ENCODE measurements at regions not wholly inside any gene's neighbourhood (a gene's known extent, or its start where the extent isn't known, plus 50 kb on each side); places are given as distances from the start of the nearest gene placed in this dataset.
A peak's percentile ranks its signal among the peaks of the same experiment; 100 is the strongest.

DNA sequence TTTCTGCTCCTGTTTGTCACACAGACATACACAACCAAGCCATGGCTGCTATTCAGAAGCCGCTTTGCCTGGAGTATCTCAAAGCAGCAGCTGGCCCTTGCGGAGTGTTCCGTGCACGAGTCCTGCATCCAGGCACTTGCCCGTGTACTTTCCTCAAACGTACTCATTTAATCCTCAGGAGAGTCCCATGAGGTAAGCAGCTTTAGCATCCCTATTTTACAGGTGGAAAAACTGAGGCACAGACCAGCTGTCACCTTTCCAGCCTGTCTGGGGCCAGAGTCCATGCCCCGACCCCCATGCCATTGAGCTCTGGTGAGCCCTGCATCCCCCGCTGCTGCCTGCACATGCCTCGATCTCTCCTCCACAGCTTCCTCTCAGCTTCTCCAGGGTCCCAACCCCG is 130.0 kb downstream of the ERMARD start:
- DNase-seq, result no peak

- no peak for DNase-seq
Measured at GRCh38 chr6:169880516-169880915, 129.1 kb downstream of the ERMARD start.

GRCh38 chr6:169869301-169869700 is 117.9 kb downstream of the ERMARD start:
- no peak for DNase-seq

DNA sequence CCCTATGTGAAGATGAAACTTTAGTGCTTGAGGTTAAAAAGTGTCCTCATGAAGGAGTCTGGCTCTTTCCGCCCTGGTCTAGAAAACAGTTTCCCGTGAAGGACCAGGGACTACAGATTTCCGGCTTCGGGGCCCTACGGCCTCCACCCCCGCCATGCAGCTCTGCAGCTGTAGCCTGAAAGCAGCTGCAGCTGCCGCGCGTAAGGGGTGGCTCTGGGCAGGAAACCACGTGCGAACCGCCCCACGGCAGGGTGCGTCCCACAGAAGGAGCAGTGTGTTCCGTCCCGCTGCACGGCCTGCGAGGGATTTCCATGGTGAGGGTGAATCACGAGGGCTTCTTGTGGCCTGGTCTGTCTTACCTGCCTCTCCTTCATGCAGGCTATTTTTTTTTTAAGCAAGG is 117.0 kb downstream of the ERMARD start:
- peak in 1 of 56 donors; percentile 17 for DNase-seq

DNA sequence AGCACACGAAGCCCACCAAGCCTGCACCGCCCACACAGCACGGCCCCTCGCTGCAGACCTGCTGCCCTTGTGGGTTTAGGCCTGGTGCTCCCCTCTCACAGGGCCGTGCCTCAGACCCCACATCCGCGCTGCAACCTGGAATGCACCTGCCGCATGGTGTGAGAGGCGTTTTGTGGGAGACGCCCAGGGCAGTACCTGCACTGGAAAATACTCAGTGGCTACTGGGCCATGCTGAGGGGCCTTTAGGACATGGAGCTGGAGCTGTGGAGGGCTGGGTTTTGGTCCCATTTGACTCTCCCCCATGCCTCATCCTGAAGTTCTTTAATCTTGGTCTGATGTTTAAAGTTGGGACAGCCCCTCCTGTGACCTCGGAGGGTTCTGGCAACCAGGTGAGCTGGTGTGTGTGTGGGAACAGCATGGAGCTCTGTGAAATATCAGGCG is 116.3 kb downstream of the ERMARD start:
- no peak for DNase-seq

GRCh38 chr6:169866668-169867521 is 115.5 kb downstream of the ERMARD start:
- no peak for DNase-seq

DNA sequence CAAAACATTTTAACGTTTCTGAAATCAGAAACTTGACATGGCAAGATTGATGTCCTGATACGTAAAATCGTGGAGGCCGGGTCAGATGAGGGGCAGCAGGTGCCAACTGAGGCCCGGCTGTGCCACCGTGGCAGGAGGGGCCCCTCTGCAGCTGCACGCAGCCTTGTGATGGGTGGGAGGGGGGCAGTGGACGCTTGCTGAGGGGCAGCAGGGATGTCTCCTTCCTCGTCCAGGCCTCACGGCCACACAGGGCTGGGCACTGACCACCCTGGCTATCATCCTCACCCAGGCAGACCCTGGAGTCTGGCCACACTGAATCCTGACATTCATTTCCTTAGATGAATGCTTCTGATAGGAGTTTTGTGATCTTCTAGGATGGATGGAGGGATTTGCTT is 114.7 kb downstream of the ERMARD start:
- no peak for DNase-seq

- no peak for DNase-seq
Measured at GRCh38 chr6:169865346-169866139, 114.1 kb downstream of the ERMARD start.

DNA sequence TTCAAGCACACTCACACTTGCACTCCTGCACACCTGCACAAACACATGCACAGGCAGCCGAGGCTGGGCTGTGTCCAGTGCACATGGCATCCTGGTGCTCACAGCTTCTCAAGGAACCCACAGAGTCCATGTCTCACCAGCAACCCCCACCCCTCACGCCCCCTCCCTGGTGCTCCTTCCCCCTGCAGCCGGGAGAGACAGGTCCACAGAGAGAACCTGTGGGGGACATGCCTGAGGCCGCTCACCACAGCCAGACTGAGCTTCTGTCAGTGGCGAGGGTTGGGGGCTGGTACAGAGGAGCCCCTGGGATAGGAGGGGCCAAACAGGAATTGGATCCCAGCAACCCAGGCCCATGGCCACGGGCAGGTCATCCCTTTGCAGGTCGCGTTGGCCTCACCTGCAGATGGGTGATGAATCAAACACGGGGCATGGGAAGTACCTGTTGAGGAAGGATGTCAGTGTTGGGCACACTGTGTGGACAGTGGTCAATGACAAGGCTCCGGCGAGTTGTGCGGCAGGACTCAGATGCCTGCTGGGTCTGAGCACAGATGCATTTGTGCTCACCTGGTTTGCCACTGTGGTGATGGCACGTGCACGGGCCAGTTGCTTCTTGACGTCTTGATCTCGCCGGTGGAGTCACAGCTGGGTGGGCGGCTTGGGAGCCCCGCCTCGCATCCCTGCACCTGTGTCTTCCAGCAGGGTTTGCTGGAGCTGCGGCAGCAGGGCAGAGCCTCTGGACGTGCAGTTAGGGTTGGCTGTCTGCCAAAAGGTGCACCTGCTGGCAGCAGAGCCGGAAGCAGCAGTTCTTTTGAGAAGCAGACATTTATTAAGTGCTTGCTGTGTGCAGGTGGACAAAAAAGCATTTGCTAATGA is 113.0 kb downstream of the ERMARD start:
- DNase-seq, result no peak

DNA sequence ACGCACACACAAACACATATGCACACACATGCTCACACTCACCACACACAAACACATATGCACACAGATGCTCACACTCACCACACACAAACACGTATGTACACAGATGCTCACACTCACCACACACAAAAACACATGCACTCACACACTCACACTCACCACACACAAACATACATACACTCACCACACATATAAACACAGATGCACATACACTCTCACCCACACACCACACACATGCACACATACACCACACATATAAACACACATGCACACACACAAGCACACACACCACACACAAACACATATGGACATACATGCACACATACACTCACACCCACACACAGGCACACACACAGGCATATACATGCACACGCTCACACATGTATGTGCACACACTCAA is 112.3 kb downstream of the ERMARD start:
- no peak for DNase-seq

DNA sequence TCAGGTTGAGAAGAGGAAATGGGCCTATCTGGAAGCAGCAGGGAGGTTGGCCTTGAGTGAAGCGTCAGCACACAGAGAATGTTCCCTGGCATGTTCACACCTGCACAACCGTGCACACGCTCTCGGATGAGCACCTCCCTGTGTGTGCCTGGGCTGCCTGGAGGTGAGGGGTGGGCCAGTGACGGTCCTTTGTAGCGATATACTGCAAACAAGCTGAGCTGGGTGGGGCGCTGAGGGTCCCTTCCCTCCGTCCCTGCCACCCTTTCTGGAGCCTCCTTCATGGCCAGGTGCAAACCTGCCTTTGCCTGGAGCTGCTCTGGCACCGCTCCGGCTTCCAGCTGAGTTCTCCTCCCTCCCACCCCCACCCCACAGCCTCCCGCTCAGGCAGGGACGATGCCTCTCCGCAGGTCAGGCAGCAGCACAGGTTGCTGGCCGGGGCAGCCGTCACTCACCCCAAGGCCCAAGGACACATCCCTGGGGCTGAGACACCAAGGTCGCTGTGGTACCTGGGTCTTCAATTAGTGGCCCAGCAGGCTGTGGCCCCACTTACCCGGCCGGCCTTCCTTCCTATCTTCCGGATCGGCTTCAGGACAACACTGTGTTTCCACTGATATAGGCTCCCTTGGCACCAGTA is 111.6 kb downstream of the ERMARD start:
- no peak for DNase-seq

GRCh38 chr6:169862043-169862891 is 110.8 kb downstream of the ERMARD start:
- DNase-seq, result no peak

- DNase-seq, result no peak
Measured at GRCh38 chr6:169861431-169862042, 110.1 kb downstream of the ERMARD start.

GRCh38 chr6:169859978-169860703 is 108.7 kb downstream of the ERMARD start:
- no peak for DNase-seq

- DNase-seq, result no peak
Measured at GRCh38 chr6:169859401-169859977, 108.1 kb downstream of the ERMARD start.

- DNase-seq, result no peak
Measured at GRCh38 chr6:169858935-169859351, 107.5 kb downstream of the ERMARD start.

DNA sequence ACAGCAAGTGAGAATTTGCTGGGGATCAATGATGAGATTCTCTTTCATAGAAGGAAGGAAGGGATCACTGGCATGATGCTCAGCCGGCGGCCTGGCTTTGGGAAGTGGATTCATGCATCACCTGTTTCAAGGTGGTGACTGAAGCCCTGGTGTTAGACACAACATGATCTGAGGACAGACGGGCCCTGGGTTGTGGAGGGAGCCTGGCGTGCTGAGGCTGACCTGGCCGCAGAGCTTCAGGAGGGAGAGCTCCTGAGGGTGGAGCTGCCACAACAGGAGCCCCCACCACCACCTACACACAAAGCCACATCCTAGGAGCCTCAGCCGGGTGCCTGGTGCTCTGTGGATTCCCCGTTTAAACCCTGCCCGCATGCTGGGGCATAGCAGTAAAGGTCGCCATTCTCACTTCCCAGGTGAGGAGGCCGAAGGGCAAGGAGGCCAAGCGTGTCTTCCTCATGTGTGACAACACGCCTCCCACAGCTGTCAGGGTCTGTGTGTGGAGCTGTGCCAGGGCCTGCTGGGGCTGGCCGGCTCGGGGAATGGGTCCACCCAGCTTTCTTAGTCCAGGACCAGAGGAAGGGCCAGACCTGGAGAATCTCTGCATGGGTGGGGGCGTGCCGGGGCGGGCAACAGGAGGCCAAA is 107.0 kb downstream of the ERMARD start:
- DNase-seq, result no peak
